ENCODE measurements at regions not wholly inside any gene's neighbourhood (a gene's known extent, or its start where the extent isn't known, plus 50 kb on each side); places are given as distances from the start of the nearest gene placed in this dataset.

DNA sequence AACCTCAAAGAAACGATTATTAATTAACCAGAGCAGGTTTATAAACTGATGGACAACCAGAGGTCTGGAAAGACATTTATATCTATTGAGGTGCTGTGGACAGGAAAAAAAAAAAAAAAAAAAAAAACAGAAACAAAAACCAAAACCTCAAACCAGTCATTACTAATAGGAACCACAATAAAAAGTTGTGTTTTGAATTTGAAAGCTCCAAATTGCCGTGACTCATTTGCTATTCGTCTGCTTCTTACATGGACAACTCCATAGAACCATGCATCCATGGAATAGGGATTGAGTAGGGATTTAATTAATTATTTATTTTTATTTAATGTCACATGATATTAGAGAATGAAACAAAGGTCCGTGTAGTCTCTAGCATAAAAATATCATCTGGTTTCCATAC, 134.1 kb upstream of the SSTR1 start:
- no peaks in the 10 kb centered on the region for H3K9me3 ChIP-seq
- no peak for DNase-seq
- intact Hi-C loops (cut with DNase I; ENCODE audit: low total_unique reads) = no loop called here
- no peaks in the 10 kb centered on the region for H3K36me3 ChIP-seq
- in situ Hi-C loops (cut with MboI; ENCODE audit: low sequenced_read_pairs in 4 of 4) = no loop called here
- no peaks in the 10 kb centered on the region for H3K4me1 ChIP-seq
- TF ChIP-seq, protein P1, sequence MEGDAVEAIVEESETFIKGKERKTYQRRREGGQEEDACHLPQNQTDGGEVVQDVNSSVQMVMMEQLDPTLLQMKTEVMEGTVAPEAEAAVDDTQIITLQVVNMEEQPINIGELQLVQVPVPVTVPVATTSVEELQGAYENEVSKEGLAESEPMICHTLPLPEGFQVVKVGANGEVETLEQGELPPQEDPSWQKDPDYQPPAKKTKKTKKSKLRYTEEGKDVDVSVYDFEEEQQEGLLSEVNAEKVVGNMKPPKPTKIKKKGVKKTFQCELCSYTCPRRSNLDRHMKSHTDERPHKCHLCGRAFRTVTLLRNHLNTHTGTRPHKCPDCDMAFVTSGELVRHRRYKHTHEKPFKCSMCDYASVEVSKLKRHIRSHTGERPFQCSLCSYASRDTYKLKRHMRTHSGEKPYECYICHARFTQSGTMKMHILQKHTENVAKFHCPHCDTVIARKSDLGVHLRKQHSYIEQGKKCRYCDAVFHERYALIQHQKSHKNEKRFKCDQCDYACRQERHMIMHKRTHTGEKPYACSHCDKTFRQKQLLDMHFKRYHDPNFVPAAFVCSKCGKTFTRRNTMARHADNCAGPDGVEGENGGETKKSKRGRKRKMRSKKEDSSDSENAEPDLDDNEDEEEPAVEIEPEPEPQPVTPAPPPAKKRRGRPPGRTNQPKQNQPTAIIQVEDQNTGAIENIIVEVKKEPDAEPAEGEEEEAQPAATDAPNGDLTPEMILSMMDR (IDR thresholded peaks at IDR 0.05 in 4 of 5, conservative IDR thresholded peaks at IDR 0.05 in 1 of 5) = no peak
- TF ChIP-seq POLR2A (IDR thresholded peaks at IDR 0.05) = no peak
- no peak overlapping the region for H3K27ac ChIP-seq
- no peak for ATAC-seq
- no peak overlapping the region for H3K4me3 ChIP-seq
- H3K27me3 ChIP-seq = no peaks in the 10 kb centered on the region

DNA sequence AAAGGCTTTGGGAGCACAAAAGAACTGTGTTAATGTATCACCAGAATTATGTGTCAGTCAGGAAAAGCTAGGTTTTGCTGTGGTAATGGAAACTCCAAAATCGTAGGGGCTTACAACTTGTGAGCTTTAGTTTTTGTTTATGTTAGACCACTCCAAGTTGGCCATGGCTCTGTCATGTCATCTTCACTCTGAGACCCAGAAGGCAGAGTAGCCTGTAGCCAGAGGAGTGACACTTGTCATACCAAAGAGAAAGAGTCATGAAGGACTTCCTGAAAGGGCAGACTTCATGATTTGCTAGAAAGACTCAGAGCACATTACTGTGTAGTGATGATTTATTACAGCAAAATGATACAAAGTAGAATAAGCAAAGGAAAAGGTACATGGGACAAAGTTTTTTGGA, 133.6 kb upstream of the SSTR1 start:
- H3K9me3 ChIP-seq = no peaks in the 10 kb centered on the region
- H3K4me1 ChIP-seq = no peaks in the 10 kb centered on the region
- TF ChIP-seq, protein P1 (IDR thresholded peaks at IDR 0.05 in 4 of 5, conservative IDR thresholded peaks at IDR 0.05 in 1 of 5) = no peak
- no peak for TF ChIP-seq POLR2A (IDR thresholded peaks at IDR 0.05)
- in situ Hi-C loops (cut with MboI; ENCODE audit: low sequenced_read_pairs in 4 of 4) (no loop called here), intact Hi-C loops (cut with DNase I; ENCODE audit: low total_unique reads) (no loop called here)
- no peak for DNase-seq
- no peaks in the 10 kb centered on the region for H3K27me3 ChIP-seq
- no peaks in the 10 kb centered on the region for H3K36me3 ChIP-seq
- no peak overlapping the region for H3K27ac ChIP-seq
- no peak overlapping the region for H3K4me3 ChIP-seq
- ATAC-seq = no peak

DNA sequence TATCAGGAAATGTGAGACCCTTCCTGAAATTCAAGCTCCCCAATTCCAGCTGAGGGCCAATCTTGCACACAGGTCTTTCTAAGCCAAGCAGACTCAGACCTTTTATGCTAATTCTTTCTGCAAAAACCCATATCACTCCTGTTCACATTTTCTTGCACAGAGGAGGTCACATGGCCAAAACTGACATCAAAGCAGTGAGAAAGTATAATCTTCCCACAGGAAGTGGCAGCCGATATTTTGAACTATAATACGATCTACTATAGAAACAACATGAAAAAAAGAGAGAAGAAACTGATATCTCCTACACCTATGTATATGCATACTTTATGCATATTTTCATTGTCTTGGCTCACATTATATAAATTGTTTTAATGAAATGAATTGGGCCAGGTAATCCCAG, 132.9 kb upstream of the SSTR1 start:
- H3K27me3 ChIP-seq = no peaks in the 10 kb centered on the region
- intact Hi-C loops (cut with DNase I; ENCODE audit: low total_unique reads) = no loop called here
- no peaks in the 10 kb centered on the region for H3K4me1 ChIP-seq
- no peaks in the 10 kb centered on the region for H3K9me3 ChIP-seq
- DNase-seq (no peak), ATAC-seq (no peak)
- no peaks in the 10 kb centered on the region for H3K36me3 ChIP-seq
- no peak overlapping the region for H3K27ac ChIP-seq
- in situ Hi-C loops (cut with MboI; ENCODE audit: low sequenced_read_pairs in 4 of 4) = no loop called here
- TF ChIP-seq POLR2A (IDR thresholded peaks at IDR 0.05) = no peak
- TF ChIP-seq, protein P1 (IDR thresholded peaks at IDR 0.05 in 4 of 5, conservative IDR thresholded peaks at IDR 0.05 in 1 of 5) = no peak
- no peak overlapping the region for H3K4me3 ChIP-seq

DNA sequence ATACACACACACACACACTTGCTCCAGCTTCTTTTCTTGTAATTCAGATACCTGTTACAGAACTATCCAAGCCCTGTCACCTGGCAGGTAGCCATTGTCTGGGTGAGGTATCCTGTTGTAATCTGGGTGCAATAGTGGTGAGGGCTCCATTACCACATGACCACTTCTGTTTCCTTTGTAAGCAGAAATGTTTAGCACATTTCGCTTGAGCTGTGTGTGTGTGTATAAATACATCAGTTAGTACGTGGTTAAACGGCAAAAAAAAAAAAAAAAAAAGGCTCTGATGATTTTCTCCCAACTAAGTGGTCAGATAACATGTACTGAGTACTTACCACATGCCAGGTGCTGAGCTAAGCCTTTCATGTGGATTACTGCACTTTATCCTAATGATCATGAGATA, 129.3 kb upstream of the SSTR1 start:
- no peak for ATAC-seq
- DNase-seq = no peak
- in situ Hi-C loops (cut with MboI; ENCODE audit: low sequenced_read_pairs in 4 of 4) = no loop called here
- TF ChIP-seq, protein P1 (IDR thresholded peaks at IDR 0.05 in 4 of 5, conservative IDR thresholded peaks at IDR 0.05 in 1 of 5) = no peak
- TF ChIP-seq POLR2A (IDR thresholded peaks at IDR 0.05) = no peak
- Histone ChIP-seq H3K4me1 (no peaks in the 10 kb centered on the region), H3K36me3 (no peaks in the 10 kb centered on the region), H3K27ac (no peak overlapping the region), H3K9me3 (no peaks in the 10 kb centered on the region), H3K27me3 (no peaks in the 10 kb centered on the region), H3K4me3 (no peak overlapping the region)
- intact Hi-C loops (cut with DNase I; ENCODE audit: low total_unique reads) = no loop called here

DNA sequence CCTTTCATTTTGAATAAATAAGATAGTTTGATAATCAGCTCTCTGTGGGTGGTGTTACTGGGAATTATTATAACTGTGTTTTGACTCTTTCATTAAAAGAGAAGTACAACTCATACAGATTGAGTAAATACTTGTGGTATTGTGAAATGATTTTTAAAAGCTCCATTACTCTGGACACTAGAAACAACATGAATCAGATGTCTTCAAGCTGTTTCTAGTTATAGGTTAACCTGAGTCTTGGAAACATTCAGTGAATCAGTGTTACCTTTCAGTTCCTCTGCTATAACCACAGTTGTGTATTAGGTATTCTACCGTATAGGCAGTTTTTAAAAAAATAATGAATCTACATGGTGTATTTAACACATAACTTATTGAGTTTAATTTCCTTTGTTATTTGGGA, 128.4 kb upstream of the SSTR1 start:
- Histone ChIP-seq H3K4me1 (no peaks in the 10 kb centered on the region), H3K27ac (no peak overlapping the region), H3K27me3 (no peaks in the 10 kb centered on the region), H3K9me3 (no peaks in the 10 kb centered on the region), H3K4me3 (no peak overlapping the region), H3K36me3 (no peaks in the 10 kb centered on the region)
- ATAC-seq = no peak
- intact Hi-C loops (cut with DNase I; ENCODE audit: low total_unique reads) = no loop called here
- DNase-seq = no peak
- TF ChIP-seq, protein P1 (IDR thresholded peaks at IDR 0.05 in 4 of 5, conservative IDR thresholded peaks at IDR 0.05 in 1 of 5) = no peak
- no peak for TF ChIP-seq POLR2A (IDR thresholded peaks at IDR 0.05)
- in situ Hi-C loops (cut with MboI; ENCODE audit: low sequenced_read_pairs in 4 of 4) = no loop called here
